Activated naive CD8-positive, alpha-beta T cell treated with anti-CD3 and anti-CD28 coated beads for 36 hours (primary cell): ENCODE measurements at regions not wholly inside any gene's neighbourhood (a gene's known extent, or its start where the extent isn't known, plus 50 kb on each side); places are given as distances from the start of the nearest gene placed in this dataset.

Source experiments
- DNase-seq: peaks from one replicate; pipeline ENCODE4 v3.0.0; 2021
- H3K27ac Mint-ChIP-seq: one replicate; pipeline ENCODE4 v1.8.0; 2022; ENCODE audit warnings: mild to moderate bottlenecking, moderate library complexity, mixed read lengths
- H3K27me3 Mint-ChIP-seq: one replicate; pipeline ENCODE4 v1.8.0; 2022; ENCODE audit warnings: mild to moderate bottlenecking, mixed read lengths
- H3K36me3 Mint-ChIP-seq: one replicate; pipeline ENCODE4 v1.8.0; 2021; ENCODE audit warnings: mild to moderate bottlenecking, mixed read lengths
- H3K4me1 Mint-ChIP-seq: one replicate; pipeline ENCODE4 v1.8.0; 2021; ENCODE audit warnings: mixed read lengths
- H3K4me3 Mint-ChIP-seq: one replicate; pipeline ENCODE4 v1.8.0; 2022; ENCODE audit warnings: mild to moderate bottlenecking, moderate library complexity, mixed read lengths
- H3K9me3 Mint-ChIP-seq: one replicate; pipeline ENCODE4 v1.8.0; 2022; ENCODE audit warnings: mixed read lengths

DNA sequence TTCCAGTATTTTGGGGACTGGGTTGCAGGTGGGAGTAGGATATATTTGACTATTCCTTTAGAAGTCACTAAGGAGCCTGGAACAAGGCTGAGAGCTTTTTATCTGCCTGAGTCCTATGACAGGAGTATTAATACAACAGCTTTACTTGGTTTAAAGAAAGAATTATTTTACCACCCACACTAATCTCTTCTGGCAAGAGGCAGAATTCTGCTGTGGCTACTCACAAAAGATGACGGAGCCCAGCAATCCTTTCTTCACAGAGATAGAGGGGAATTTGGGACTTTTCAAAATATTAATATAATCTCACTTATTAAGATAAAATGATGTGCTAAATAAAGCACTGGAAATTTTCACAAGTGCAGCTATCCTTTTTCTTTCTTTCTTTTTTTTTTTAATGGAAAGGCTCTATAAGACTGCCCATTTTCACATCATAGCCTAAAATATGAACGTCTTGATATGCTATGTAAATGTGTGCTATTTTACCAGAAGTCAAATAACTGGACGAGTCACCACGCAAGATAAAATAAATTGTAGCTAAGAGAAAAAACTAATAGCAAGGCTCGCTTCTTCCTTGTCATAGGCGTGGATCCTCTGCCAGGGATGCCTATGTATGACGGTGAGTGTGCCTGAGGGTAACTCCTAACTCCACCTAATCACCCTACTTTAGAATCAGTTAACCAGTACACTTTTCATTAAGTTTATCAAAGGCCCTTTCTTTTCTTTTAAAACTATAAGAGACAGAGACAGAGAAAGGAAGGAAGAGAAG is 76.3 kb downstream of the ZNF608 start:
- no peak for DNase-seq
- no peaks in the 10 kb centered on the region for H3K36me3 Mint-ChIP-seq
- no peak overlapping the region for H3K27ac Mint-ChIP-seq
- no peak overlapping the region for H3K4me3 Mint-ChIP-seq
- H3K4me1 Mint-ChIP-seq, result no peaks in the 10 kb centered on the region
- peaks cover 25% of the 10 kb centered on the region for H3K27me3 Mint-ChIP-seq
- no peaks in the 10 kb centered on the region for H3K9me3 Mint-ChIP-seq

DNA sequence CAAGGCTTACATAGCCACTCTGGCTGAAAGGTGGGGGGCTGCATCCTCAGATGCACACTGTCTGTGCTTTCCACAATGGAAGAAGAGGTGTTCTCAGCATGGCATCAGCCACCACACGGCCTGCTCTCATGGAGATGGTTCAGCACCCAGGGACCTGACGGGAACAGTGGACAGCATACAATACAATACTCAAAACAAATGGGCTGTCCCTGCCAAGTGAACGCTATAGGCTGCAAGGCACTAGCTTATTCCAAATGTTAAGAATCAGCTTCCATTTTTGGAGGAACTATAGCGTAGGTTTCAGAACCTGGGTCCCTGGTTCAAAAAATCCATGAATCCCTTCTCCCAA is 77.2 kb downstream of the ZNF608 start:
- no peaks in the 10 kb centered on the region for H3K4me1 Mint-ChIP-seq
- no peaks in the 10 kb centered on the region for H3K9me3 Mint-ChIP-seq
- DNase-seq, result no peak
- H3K36me3 Mint-ChIP-seq, result no peaks in the 10 kb centered on the region
- H3K4me3 Mint-ChIP-seq, result no peak overlapping the region
- peaks cover 21% of the 10 kb centered on the region for H3K27me3 Mint-ChIP-seq
- no peak overlapping the region for H3K27ac Mint-ChIP-seq

DNA sequence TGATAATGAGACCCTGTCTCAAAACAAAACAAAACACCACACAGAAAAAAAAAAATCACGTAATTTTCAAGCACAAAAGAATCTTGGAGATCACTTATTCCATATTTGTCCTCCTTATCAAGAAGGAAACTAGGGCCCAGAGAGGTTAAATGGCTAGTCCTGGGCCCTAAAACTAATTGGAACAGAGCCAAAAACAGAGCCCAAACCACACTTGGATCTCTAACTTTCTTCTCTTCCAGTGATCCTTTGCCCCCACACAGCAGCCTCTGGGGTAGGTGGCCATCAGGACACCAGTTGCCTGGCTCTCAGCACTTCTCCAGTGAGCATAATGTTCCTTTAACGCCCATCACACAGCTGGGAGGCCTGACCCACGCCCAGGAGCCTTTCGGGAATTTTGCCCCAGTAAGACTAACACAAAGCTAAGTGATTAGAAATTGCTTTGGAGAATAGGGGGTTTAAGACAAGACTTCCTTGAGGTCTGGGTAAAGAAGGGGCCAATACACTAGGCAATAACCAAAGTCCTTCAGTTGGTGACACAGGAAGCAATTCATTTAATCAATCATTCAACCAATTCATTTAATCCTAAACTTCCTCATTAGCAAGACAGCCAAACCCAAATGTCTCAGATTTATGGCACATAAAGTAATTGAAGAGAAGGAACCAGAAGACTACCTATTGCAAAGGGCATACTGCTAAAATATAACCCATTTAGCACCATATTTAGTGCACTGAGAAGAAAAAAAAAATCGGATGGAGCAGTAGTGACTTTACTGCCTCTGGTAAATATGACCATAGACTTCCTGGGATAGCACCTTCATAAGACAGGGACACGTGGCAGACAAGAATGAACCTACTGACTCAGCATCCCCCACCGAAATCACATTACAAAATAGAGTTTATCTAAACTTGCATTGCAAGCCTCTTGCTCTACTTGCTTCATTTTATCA is 77.8 kb downstream of the ZNF608 start:
- Mint-ChIP-seq H3K27ac (no peak overlapping the region), H3K4me3 (no peak overlapping the region), H3K36me3 (no peaks in the 10 kb centered on the region), H3K9me3 (no peaks in the 10 kb centered on the region), H3K27me3 (peaks cover 21% of the 10 kb centered on the region), H3K4me1 (no peaks in the 10 kb centered on the region)
- no peak for DNase-seq

DNA sequence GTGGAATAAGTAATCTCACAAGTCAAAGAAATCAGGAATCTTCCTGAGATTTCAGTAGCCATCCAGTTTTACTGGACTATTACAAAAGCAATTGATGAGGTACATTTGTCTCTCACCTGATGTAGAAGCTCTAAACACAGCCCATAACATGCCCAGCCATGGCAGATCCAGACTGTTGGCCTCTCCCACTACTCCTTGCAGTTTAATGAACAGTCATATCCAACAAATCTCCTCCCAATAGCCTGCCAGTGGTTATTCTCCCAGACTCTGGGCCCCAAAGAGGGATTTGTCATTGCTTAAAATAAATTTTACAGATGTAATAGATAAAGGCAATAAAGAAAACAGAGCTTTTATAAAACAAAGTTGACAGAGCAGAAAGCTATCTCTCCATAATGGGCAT is 80.8 kb downstream of the ZNF608 start:
- Mint-ChIP-seq H3K27me3 (peaks cover 29% of the 10 kb centered on the region), H3K27ac (no peak overlapping the region), H3K36me3 (no peaks in the 10 kb centered on the region), H3K4me1 (no peaks in the 10 kb centered on the region), H3K4me3 (no peak overlapping the region), H3K9me3 (no peaks in the 10 kb centered on the region)
- no peak for DNase-seq

DNA sequence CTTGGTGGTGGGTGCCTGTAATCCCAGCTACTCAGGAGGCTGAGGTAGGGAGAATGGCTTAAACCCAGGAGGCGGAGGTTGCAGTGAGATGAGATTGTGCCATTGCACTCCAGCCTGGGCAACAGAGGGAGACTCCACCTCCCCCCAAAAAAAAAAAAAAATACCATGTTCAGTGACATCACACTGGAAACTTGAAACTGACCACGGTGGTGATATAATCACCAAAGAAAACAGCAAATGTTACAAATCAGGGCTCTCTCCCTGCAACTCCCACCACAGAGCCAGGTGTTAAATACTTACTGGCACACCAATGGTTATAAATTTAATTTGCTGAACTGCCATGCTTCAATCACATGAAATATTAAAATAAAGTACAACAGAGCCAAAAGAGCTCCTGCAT is 81.4 kb downstream of the ZNF608 start:
- Mint-ChIP-seq H3K36me3 (no peaks in the 10 kb centered on the region), H3K9me3 (no peaks in the 10 kb centered on the region), H3K27me3 (peaks cover 35% of the 10 kb centered on the region), H3K27ac (no peak overlapping the region), H3K4me1 (no peaks in the 10 kb centered on the region), H3K4me3 (no peak overlapping the region)
- no peak for DNase-seq

DNA sequence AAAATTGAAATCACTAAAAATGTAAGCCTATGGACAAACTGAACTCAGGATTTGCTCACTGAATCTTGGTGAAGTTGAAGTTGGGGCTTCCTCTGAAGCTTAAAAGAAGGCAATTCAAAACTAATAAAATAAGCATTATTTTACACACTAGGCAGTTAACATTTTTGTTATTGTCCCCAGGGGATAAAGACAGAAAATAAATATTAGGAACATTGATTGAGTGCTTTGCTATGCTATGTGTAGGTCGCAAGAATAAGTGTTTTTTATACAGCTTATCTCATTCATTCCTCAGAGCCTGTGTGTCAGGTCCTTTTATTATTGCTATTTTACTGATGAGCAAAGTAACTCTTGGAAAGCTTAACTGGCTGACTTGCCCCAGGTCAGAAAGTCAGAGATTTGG is 82.2 kb downstream of the ZNF608 start:
- no peak overlapping the region for H3K4me3 Mint-ChIP-seq
- H3K27ac Mint-ChIP-seq, result no peak overlapping the region
- H3K9me3 Mint-ChIP-seq, result no peaks in the 10 kb centered on the region

DNA sequence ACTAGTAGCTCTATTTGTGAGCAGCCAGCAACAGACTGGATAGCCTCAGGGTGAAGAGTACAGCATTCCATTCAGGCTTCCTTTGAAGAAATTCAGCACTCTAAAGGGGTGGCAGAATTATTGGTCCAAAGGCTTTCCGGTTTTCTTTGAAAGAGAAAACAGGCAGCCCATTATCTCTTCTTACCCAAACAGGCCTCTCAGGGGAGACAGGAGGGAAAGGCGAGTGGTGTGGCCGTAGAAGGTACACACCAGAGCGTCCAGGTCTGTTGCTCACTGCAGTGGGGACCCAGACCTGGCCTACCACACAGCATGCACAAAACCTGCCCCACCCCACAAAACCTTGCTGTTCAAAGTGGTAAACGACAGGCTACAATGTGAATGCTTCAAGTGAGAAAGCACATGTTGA is 83.3 kb downstream of the ZNF608 start:
- peaks cover 42% of the 10 kb centered on the region for H3K27me3 Mint-ChIP-seq
- DNase-seq, result no peak

More for the DNA sequence above, 82.2 kb downstream of the ZNF608 start:
- Mint-ChIP-seq H3K36me3 (no peaks in the 10 kb centered on the region), H3K27me3 (peaks cover 40% of the 10 kb centered on the region), H3K4me1 (no peaks in the 10 kb centered on the region)
- DNase-seq, result no peak

DNA sequence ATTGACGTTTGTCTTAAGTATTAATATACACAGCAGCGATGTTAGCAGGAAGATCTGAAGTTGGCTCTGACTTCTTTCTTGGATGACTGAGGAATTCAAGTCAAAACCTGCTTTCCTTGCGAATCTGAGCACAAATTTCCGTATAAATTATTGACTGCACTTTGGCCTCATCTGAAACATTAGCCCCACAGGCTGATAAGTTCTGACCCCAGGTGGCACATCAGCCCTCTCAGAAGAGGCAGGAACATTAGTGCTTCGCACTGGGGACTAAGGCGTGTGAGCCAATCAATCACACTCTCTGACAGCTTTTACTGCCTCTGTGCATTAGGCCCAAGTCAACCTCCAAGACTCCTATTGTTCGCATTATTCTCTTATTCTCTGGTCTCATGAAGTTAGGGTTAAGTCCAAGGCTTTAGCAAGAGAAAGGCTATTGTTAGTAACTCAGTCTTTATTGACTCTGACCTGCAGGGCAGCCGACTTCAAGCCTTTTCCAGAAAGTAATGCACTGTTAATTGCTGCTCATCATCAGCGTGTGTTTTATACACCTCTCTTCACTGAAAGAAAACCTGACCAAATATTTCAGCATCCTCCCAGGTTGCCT is 84.2 kb downstream of the ZNF608 start:
- Mint-ChIP-seq H3K4me3 (no peak overlapping the region), H3K27ac (no peak overlapping the region), H3K27me3 (peaks cover 43% of the 10 kb centered on the region), H3K9me3 (no peaks in the 10 kb centered on the region), H3K36me3 (no peaks in the 10 kb centered on the region), H3K4me1 (no peaks in the 10 kb centered on the region)
- no peak for DNase-seq

More for the DNA sequence above, 83.3 kb downstream of the ZNF608 start:
- no peak overlapping the region for H3K27ac Mint-ChIP-seq
- H3K9me3 Mint-ChIP-seq, result no peaks in the 10 kb centered on the region
- H3K36me3 Mint-ChIP-seq, result no peaks in the 10 kb centered on the region
- H3K4me1 Mint-ChIP-seq, result no peaks in the 10 kb centered on the region
- no peak overlapping the region for H3K4me3 Mint-ChIP-seq

DNA sequence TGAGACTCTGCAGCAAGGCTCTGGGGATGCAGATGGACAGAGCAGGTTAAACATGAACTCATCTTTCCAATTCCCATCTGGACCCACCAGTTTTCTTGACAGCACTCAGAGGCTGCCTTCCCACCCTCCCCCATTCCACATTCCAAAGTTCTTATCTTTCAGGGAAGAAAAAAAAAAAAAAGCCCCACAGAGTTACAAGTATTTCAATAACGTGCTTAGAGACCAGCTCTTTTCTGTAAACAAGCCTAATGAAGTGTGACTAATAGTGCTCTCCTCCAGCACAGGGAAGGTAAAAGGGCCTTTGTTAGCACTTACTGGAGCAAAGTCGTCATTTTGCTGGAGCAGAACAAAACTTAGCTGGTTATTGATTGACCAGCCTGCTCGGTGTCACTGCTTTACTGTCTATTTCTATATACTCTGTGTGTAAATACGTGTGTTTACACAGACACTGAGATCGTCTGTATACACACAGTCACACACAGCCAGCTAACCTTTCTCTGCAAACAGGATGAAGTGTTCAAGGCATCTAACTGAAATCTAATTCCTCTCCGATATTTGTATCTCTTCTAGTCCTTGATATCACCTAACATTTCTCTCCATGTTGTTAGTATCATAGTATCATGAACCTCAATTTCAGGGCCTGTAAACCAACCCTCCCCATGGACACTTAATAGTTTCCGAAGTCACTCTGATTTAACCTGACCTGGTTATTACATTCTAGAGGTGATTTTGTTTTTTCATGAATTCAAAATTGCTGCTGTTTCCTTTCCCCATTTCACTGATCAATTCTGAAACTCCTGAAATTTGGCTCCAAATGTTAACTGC is 84.9 kb downstream of the ZNF608 start:
- Mint-ChIP-seq H3K9me3 (no peaks in the 10 kb centered on the region), H3K4me1 (no peaks in the 10 kb centered on the region), H3K4me3 (no peak overlapping the region), H3K27ac (no peak overlapping the region), H3K27me3 (peaks cover 39% of the 10 kb centered on the region), H3K36me3 (no peaks in the 10 kb centered on the region)
- no peak for DNase-seq

DNA sequence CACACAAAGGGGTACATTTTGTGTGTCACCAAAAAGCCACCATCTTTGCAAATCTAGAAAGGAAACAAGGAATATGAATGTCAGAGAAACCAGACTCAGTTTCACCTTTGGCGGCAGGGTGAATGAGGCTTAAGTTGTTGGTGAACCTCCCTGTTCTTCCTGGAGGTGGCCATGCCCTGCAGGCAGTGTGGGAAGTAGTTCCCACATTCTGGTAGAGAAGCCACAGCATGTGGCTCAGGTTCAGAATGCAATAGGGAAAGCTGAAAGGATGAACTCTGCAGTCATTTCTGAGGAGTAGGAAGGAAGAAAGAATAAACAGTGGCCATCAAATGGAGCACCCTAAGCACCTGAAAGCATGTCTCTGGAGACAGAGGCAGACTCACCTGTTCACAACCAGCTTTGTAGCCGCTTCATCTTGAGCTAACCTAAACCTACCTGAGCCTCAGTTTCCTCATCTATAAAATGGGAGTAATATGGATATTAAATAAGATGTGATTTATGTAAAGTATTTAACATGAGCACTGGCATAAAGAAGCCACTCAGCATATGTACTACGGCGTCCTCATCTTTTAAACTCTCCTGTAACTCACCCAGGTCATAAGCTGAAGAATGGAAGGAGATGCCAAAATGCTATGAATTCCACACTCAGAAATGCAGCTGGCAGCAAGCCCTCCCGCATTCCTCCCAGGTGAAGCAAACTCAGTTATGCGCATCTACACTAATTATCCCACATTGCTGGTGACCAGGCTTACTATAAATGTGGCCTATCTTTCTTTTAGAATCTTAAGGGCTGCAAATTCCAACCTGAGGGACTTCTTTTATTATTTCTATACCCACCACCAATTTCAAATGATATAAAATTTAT is 86.0 kb downstream of the ZNF608 start:
- no peaks in the 10 kb centered on the region for H3K36me3 Mint-ChIP-seq
- H3K27ac Mint-ChIP-seq, result no peak overlapping the region
- peaks cover 39% of the 10 kb centered on the region for H3K27me3 Mint-ChIP-seq
- no peak overlapping the region for H3K4me3 Mint-ChIP-seq
- H3K9me3 Mint-ChIP-seq, result no peaks in the 10 kb centered on the region
- H3K4me1 Mint-ChIP-seq, result no peaks in the 10 kb centered on the region
- no peak for DNase-seq

DNA sequence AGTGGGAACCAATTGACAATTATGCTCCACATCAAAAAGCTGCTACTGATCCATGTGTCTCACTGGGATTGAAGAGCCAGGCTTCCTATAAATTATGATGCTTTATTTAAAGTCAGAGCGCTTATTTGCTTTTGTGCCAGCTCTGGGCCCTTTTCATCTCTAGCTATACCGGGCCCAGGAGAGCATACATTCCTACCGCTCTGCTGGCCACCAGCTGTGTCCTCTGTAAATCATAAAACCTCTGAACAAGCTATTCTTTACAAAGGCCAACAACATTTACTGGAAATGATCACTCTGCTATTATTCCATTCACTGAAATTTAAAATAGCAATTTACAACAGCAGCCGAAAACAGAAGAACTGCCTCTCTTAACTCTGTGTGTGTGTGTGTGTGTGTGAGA is 86.6 kb downstream of the ZNF608 start:
- peaks cover 39% of the 10 kb centered on the region for H3K27me3 Mint-ChIP-seq
- no peaks in the 10 kb centered on the region for H3K9me3 Mint-ChIP-seq
- H3K36me3 Mint-ChIP-seq, result no peaks in the 10 kb centered on the region
- no peak for DNase-seq
- no peak overlapping the region for H3K4me3 Mint-ChIP-seq
- no peak overlapping the region for H3K27ac Mint-ChIP-seq
- no peaks in the 10 kb centered on the region for H3K4me1 Mint-ChIP-seq

DNA sequence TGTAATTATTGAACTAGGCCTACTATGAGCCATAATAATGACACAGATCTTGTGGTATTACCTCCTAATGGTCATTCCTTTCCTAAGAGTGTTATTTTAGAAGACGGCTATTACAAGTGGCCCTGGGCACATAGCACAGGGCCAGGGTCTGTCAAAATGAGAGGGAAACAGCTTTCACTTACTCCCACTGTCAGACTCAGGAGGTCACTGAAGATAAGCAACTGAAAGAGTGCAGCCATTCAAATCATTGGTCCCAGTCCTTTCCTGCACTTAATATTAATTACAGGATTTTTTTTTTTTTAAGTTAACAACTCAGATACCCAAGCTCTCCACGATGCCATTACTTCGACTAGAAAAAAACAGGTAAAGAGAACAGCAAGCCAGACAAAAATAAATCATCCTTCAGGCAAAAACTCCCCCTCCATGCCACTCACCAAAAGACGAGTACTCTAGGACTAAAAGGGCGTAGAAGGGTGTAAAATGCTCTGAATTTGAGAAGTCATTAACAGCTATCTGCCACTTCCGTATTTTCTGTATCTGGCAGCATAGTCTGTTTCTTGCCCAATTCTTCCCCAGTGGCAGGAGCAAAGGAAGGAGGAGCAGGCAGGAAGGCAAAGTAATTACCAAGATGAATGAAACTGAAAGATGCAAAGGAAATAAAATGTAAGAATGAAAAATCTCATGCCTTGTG is 87.4 kb downstream of the ZNF608 start:
- Mint-ChIP-seq H3K27ac (no peak overlapping the region), H3K36me3 (no peaks in the 10 kb centered on the region), H3K9me3 (no peaks in the 10 kb centered on the region), H3K4me1 (no peaks in the 10 kb centered on the region), H3K27me3 (peaks cover 39% of the 10 kb centered on the region), H3K4me3 (no peak overlapping the region)
- no peak for DNase-seq

DNA sequence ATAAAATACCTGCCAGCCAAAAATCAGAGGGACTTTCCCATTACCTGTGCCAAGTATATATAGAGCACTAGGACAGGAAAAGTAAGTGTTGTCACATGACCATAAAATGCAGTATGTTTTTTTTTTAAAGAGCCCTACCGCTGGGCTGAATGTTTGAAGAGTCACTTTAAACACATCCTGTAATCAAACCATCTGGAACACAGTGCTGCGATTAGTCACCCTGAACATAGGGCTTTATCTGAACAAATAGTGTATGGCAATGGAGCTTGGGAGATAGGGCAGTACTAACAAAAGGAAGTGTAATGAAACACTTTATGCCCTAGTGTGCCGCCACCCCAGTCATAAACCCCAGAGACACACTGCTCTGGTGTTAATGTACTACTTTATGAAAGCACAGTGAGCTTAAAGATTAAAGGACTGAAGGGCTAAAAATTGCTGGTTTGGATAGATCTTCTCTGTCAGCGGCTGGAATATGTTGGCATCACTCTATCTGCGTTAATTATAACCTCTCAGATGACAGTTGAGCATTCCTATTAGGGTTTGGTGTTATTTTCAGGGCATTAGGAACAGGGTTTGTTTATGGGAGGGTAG is 90.4 kb downstream of the ZNF608 start:
- H3K9me3 Mint-ChIP-seq, result no peaks in the 10 kb centered on the region
- no peaks in the 10 kb centered on the region for H3K36me3 Mint-ChIP-seq
- peaks cover 31% of the 10 kb centered on the region for H3K27me3 Mint-ChIP-seq
- H3K4me3 Mint-ChIP-seq, result no peak overlapping the region
- DNase-seq, result no peak
- no peak overlapping the region for H3K27ac Mint-ChIP-seq
- peaks cover 4% of the 10 kb centered on the region for H3K4me1 Mint-ChIP-seq
